ENCODE measurements at regions not wholly inside any gene's neighbourhood (a gene's known extent, or its start where the extent isn't known, plus 50 kb on each side); places are given as distances from the start of the nearest gene placed in this dataset.

GRCh38 chr12:108019862-108020261, 109.2 kb upstream of the WSCD2 start:
- peaks cover 30% of the 10 kb centered on the region for H3K27me3 Mint-ChIP-seq (ENCODE audit: insufficient read depth)
- peak; percentile 38 for DNase-seq
- H3K4me3 Mint-ChIP-seq = no peak overlapping the region
- Histone ChIP-seq H3K4me3 (ENCODE audit: low read length) (no peak overlapping the region), H3K4me1 (ENCODE audit: control insufficient read depth, insufficient read depth, low read length) (no peaks in the 10 kb centered on the region), H3K27me3 (ENCODE audit: control insufficient read depth, insufficient read depth, low read length, poor library complexity, severe bottlenecking) (peaks cover 80% of the 10 kb centered on the region), H3K9me3 (ENCODE audit: control insufficient read depth, low read length) (no peaks in the 10 kb centered on the region), H3K9ac (ENCODE audit: extremely low read depth, low read length, poor library complexity, severe bottlenecking) (no peak overlapping the region), H3K27ac (ENCODE audit: low read depth, low read length) (no peak overlapping the region), H3K36me3 (ENCODE audit: control insufficient read depth, insufficient read depth, low read length) (no peaks in the 10 kb centered on the region)
- 82 to 100% methylated on average over 1 to 2 of the region's 2 CpGs for WGBS, 2 experiments (ENCODE audit: insufficient coverage in 1 of 2, insufficient read length in 1 of 2)
- no peaks in the 10 kb centered on the region for H3K36me3 Mint-ChIP-seq (ENCODE audit: low read depth)
- H3K9me3 Mint-ChIP-seq = no peaks in the 10 kb centered on the region
- no peak overlapping the region for H3K27ac Mint-ChIP-seq
- no peaks in the 10 kb centered on the region for H3K4me1 Mint-ChIP-seq
- no peak for TF ChIP-seq CTCF (conservative IDR thresholded peaks at IDR 0.05)

DNA sequence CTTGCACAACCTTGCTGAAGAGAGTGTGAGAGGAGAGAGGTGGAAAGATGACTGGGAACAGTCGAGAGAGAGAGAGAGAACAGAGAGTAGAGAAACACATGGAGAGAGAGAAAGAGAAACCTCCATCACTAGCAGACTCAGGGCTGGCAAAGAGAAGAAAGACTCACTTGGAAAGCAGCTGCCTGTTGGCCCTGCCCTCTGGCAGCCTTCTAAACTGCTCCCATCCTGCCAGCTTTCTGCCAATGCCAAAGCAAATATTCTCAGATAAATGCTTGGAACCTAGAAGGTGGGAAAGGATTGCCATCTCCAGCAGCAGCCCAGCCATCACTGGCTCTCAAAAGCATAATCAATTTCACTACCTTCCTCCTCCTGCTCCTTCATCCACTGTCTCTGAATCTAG, 107.9 kb upstream of the WSCD2 start:
- Histone ChIP-seq H3K36me3 (ENCODE audit: control insufficient read depth, insufficient read depth, low read length) (no peaks in the 10 kb centered on the region), H3K9ac (ENCODE audit: extremely low read depth, low read length, poor library complexity, severe bottlenecking) (no peak overlapping the region), H3K27ac (ENCODE audit: low read depth, low read length) (no peak overlapping the region), H3K9me3 (ENCODE audit: control insufficient read depth, low read length) (no peaks in the 10 kb centered on the region), H3K4me1 (ENCODE audit: control insufficient read depth, insufficient read depth, low read length) (no peaks in the 10 kb centered on the region), H3K27me3 (ENCODE audit: control insufficient read depth, insufficient read depth, low read length, poor library complexity, severe bottlenecking) (peaks cover 80% of the 10 kb centered on the region), H3K4me3 (ENCODE audit: low read length) (no peak overlapping the region)
- Mint-ChIP-seq H3K9me3 (no peaks in the 10 kb centered on the region), H3K27ac (no peak overlapping the region), H3K27me3 (ENCODE audit: insufficient read depth) (peaks cover 17% of the 10 kb centered on the region), H3K4me3 (no peak overlapping the region), H3K4me1 (no peaks in the 10 kb centered on the region), H3K36me3 (ENCODE audit: low read depth) (no peaks in the 10 kb centered on the region)
- TF ChIP-seq CTCF (conservative IDR thresholded peaks at IDR 0.05) = no peak
- WGBS, 2 experiments (ENCODE audit: insufficient coverage in 1 of 2, insufficient read length in 1 of 2) = 82% methylated on average over 1 of the region's 1 CpG; no CpG with 5 or more reads in 1 of the 2 experiments
- DNase-seq = no peak

- no peaks in the 10 kb centered on the region for H3K9me3 Mint-ChIP-seq
- TF ChIP-seq CTCF (conservative IDR thresholded peaks at IDR 0.05) = no peak
- Histone ChIP-seq H3K27me3 (ENCODE audit: control insufficient read depth, insufficient read depth, low read length, poor library complexity, severe bottlenecking) (peaks cover 83% of the 10 kb centered on the region), H3K4me1 (ENCODE audit: control insufficient read depth, insufficient read depth, low read length) (no peaks in the 10 kb centered on the region), H3K36me3 (ENCODE audit: control insufficient read depth, insufficient read depth, low read length) (no peaks in the 10 kb centered on the region), H3K9ac (ENCODE audit: extremely low read depth, low read length, poor library complexity, severe bottlenecking) (no peak overlapping the region), H3K27ac (ENCODE audit: low read depth, low read length) (no peak overlapping the region), H3K4me3 (ENCODE audit: low read length) (no peak overlapping the region), H3K9me3 (ENCODE audit: control insufficient read depth, low read length) (no peaks in the 10 kb centered on the region)
- WGBS, 2 experiments (ENCODE audit: insufficient coverage in 1 of 2, insufficient read length in 1 of 2) = 80 to 84% methylated on average over 2 of the region's 2 CpGs
- H3K36me3 Mint-ChIP-seq (ENCODE audit: low read depth) = no peaks in the 10 kb centered on the region
- DNase-seq = no peak
- no peak overlapping the region for H3K27ac Mint-ChIP-seq
- no peak overlapping the region for H3K4me3 Mint-ChIP-seq
- H3K4me1 Mint-ChIP-seq = no peaks in the 10 kb centered on the region
- H3K27me3 Mint-ChIP-seq (ENCODE audit: insufficient read depth) = peaks cover 13% of the 10 kb centered on the region
These were observed 107.1 kb upstream of the WSCD2 start for GRCh38 chr12:108021949-108022522.
